ENCODE measurements at regions not wholly inside any gene's neighbourhood (a gene's known extent, or its start where the extent isn't known, plus 50 kb on each side); places are given as distances from the start of the nearest gene placed in this dataset.

DNA sequence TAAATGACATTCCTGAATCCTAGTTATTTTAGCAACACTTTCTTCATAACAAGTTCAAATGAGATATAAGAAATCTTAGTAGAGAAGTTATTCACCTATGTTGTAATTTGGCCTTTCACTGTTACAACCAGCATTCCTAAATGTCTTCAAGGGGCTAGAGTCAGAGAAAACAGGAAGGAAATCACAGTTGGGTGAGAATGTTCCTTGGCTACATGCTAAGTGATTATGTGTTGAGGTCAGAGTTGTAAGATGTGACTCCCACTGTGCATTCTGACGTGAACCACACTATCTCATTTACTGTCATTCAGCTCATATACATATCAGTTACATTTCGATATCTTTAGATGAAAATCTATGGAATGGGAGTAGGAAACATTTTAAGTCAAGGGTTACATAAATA is 51.0 kb upstream of the MLIP start:
- DNase-seq: no peak

Data from NCI-H526 (cell line).